ENCODE measurements at regions not wholly inside any gene's neighbourhood (a gene's known extent, or its start where the extent isn't known, plus 50 kb on each side); places are given as distances from the start of the nearest gene placed in this dataset.

DNA sequence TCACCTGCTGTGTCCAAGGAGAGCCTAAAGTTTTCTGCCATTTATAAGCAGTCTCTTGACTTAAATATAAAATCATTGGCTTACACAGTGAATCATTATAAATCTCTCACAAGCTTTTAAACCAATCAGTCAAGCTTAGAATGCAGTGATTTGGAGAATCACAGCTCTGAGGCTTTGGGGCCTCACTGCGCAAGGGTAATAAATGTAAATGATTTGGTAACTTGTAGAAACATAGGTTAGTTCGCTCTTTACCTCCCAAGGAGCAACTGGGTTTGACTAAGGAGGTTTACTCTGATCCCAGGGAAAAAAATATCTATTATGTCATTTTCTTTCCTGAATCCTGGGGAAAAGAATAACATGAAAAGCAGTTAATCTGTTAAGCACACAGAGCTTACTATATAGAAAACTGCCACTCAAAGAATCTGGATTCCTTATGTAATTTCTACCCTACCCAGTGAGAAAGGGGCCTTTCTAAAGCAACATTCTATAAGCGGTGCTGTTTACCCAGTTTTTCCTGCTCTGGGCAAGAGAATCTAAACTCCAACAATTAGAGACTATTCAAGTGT, 128.2 kb downstream of the MZT1 start:
- TF ChIP-seq, protein P1, sequence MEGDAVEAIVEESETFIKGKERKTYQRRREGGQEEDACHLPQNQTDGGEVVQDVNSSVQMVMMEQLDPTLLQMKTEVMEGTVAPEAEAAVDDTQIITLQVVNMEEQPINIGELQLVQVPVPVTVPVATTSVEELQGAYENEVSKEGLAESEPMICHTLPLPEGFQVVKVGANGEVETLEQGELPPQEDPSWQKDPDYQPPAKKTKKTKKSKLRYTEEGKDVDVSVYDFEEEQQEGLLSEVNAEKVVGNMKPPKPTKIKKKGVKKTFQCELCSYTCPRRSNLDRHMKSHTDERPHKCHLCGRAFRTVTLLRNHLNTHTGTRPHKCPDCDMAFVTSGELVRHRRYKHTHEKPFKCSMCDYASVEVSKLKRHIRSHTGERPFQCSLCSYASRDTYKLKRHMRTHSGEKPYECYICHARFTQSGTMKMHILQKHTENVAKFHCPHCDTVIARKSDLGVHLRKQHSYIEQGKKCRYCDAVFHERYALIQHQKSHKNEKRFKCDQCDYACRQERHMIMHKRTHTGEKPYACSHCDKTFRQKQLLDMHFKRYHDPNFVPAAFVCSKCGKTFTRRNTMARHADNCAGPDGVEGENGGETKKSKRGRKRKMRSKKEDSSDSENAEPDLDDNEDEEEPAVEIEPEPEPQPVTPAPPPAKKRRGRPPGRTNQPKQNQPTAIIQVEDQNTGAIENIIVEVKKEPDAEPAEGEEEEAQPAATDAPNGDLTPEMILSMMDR (conservative IDR thresholded peaks at IDR 0.05; ENCODE audit: low read length) = no peak
- no peak for TF ChIP-seq EZH2phosphoT487 (IDR thresholded peaks at IDR 0.05; ENCODE audit: borderline replicate concordance)

Measured in Loucy (cell line).